Endothelial cell of umbilical vein (primary cell): ENCODE measurements at regions not wholly inside any gene's neighbourhood (a gene's known extent, or its start where the extent isn't known, plus 50 kb on each side); places are given as distances from the start of the nearest gene placed in this dataset.

Experiments used
- BruUV-seq: library from RNA; stranded (reverse); fragments of 400-500 nt; replicated peaks from 2 replicates; lab custom pipeline; 2021; lab: Mats Ljungman, UMichigan
- CTCF ChIA-PET: fragments of 300-600, 350-600 bp; sonication (Branson Sonifier 250); formaldehyde crosslinking; loops from one replicate; lab custom pipeline; 2021; ENCODE audit warnings: antibody characterized with exemption, inconsistent platforms; lab: Charles Lee
- POLR2A ChIA-PET: fragments of 300-600, 350-600 bp; sonication (Branson Sonifier 250); formaldehyde crosslinking; loops from one replicate; lab custom pipeline; 2021; ENCODE audit warnings: antibody characterized with exemption, inconsistent platforms; lab: Charles Lee
- DNase-seq: peaks from one replicate; pipeline ENCODE4 v3.0.0-alpha.2; 2011; ENCODE audit warnings: low read depth, low spot score
- FAIRE-seq: peaks from 2 replicates; lab custom pipeline; 2011; peaks lifted over from hg19 to GRCh38; lab: Jason Lieb, UNC
- H2AFZ ChIP-seq: 2 replicates; pipeline ENCODE4 v1.6.0; 2012; ENCODE audit warnings: low read depth, low read length, control low read depth, inconsistent platforms
- H3K27ac ChIP-seq: 2 replicates; pipeline ENCODE4 v1.5.1; 2011; ENCODE audit warnings: low read depth, mild to moderate bottlenecking, control low read depth, low read length, moderate library complexity; ENCODE audit not compliant: insufficient read depth
- H3K27me3 ChIP-seq, 2 experiments: 2 replicates each; pipeline versions ENCODE4 v1.6.0 to v1.6.1; 2011; ENCODE audit warnings: low read length in 2 of 2, mixed read lengths in 1 of 2; ENCODE audit not compliant: control insufficient read depth in 2 of 2, insufficient read depth in 2 of 2
- H3K36me3 ChIP-seq, 2 experiments: 2 replicates in 1 of 2; 3 replicates in 1 of 2; pipeline ENCODE4 v1.5.1; 2011; ENCODE audit warnings: low read length in 2 of 2, mild to moderate bottlenecking in 1 of 2, moderate library complexity in 1 of 2; ENCODE audit not compliant: control insufficient read depth in 2 of 2, insufficient read depth in 2 of 2; ENCODE audit errors: extremely low read depth in 1 of 2
- H3K4me1 ChIP-seq: 3 replicates; pipeline ENCODE4 v1.5.1; 2011; ENCODE audit warnings: mild to moderate bottlenecking, low read length; ENCODE audit not compliant: control insufficient read depth, insufficient read depth; ENCODE audit errors: extremely low read depth
- H3K4me2 ChIP-seq: 2 replicates; pipeline ENCODE4 v1.6.1; 2011; ENCODE audit warnings: low read length, control low read depth, mixed read lengths; ENCODE audit not compliant: insufficient read depth
- H3K4me3 ChIP-seq, 3 experiments: fragments of 200-600 bp in 1 of 3; sonication (generic), shearing (Covaris generic) in 1 of 3; replicated peaks in 1 of 3; 2 replicates each; pipeline ENCODE4 v1.5.1; 2011 to 2016; ENCODE audit warnings: control low read depth in 3 of 3, low read length in 3 of 3, mild to moderate bottlenecking in 2 of 3, inconsistent platforms in 1 of 3, low read depth in 1 of 3, moderate library complexity in 1 of 3; ENCODE audit not compliant: insufficient read depth in 1 of 3
- H3K79me2 ChIP-seq: 2 replicates; pipeline ENCODE4 v1.6.0; 2012; ENCODE audit warnings: low read length, inconsistent platforms; ENCODE audit not compliant: control insufficient read depth, insufficient read depth
- H3K9ac ChIP-seq: replicated peaks from 2 replicates; pipeline ENCODE3; 2011; ENCODE audit warnings: low read length, control low read depth; ENCODE audit not compliant: insufficient read depth; ENCODE audit errors: extremely low read depth
- H3K9me1 ChIP-seq: replicated peaks from 3 replicates; pipeline ENCODE4 v1.6.0; 2011; ENCODE audit warnings: mild to moderate bottlenecking, low read length; ENCODE audit not compliant: control insufficient read depth, insufficient read depth; ENCODE audit errors: extremely low read depth
- H3K9me3 ChIP-seq: replicated peaks from 2 replicates; pipeline ENCODE4 v1.5.1; 2012; ENCODE audit warnings: low read length, inconsistent platforms; ENCODE audit not compliant: control insufficient read depth, insufficient read depth
- H4K20me1 ChIP-seq: replicated peaks from 2 replicates; pipeline ENCODE3; 2011; ENCODE audit warnings: mild to moderate bottlenecking, low read length; ENCODE audit not compliant: control insufficient read depth, insufficient read depth; ENCODE audit errors: extremely low read depth
- EZH2 ChIP-seq: IDR thresholded peaks from 2 replicates; pipeline ENCODE4 v1.6.1; 2012; ENCODE audit warnings: borderline replicate concordance, low read depth, mild to moderate bottlenecking, moderate library complexity, low read length, inconsistent platforms; ENCODE audit not compliant: severe bottlenecking
- FOS ChIP-seq: IDR thresholded peaks from 2 replicates; pipeline ENCODE4 v1.6.1; 2011; ENCODE audit warnings: mild to moderate bottlenecking, low read length, moderate library complexity, borderline replicate concordance; ENCODE audit not compliant: insufficient read depth
- GATA2 ChIP-seq: IDR thresholded peaks from 2 replicates; pipeline ENCODE4 v1.7.0; 2011; ENCODE audit warnings: low read depth, mild to moderate bottlenecking, moderate library complexity, mixed read lengths, low read length; ENCODE audit not compliant: insufficient read length, insufficient read depth
- JUN ChIP-seq: IDR thresholded peaks from 2 replicates; pipeline ENCODE4 v1.6.1; 2011; ENCODE audit warnings: borderline replicate concordance, low read depth; ENCODE audit not compliant: insufficient read length, insufficient read depth
- MYC ChIP-seq: IDR thresholded peaks from one replicate; pipeline ENCODE4 v1.6.1; 2011; ENCODE audit warnings: mild to moderate bottlenecking, low read depth, low read length
- POLR2A ChIP-seq: IDR thresholded peaks from 2 replicates; pipeline ENCODE4 v1.6.1; 2012; ENCODE audit warnings: low read depth, mild to moderate bottlenecking, control low read depth, low read length
- POLR2AphosphoS5 ChIP-seq: IDR thresholded peaks from 2 replicates; pipeline ENCODE4 v1.6.1; 2012; ENCODE audit warnings: low read depth, mild to moderate bottlenecking, control low read depth, low read length, moderate library complexity; ENCODE audit not compliant: insufficient read depth
- dilution Hi-C: fragments of 300-500 bp; cut with MboI; formaldehyde crosslinking; loops from one replicate; pipeline ENCODE4 v1.15.0; 2019; ENCODE audit warnings: low sequenced_read_pairs; ENCODE audit not compliant: extremely low pct_ligation_motif_present
- intact Hi-C: fragments of 100-400 bp; cut with micrococcal nuclease; formaldehyde crosslinking; loops from one replicate; pipeline ENCODE4 v1.10.0; 2022
- TF ChIP-seq, protein P1 (sequence below): IDR thresholded peaks from 2 replicates; pipeline ENCODE4 v1.6.1; 2011; ENCODE audit not compliant: insufficient read depth, insufficient read length
- TF ChIP-seq, protein P2 (sequence below), 2 donors: IDR thresholded peaks; 1 replicate in 1 of 2; 2 replicates in 1 of 2; pipeline ENCODE4 v1.5.1; 2011; ENCODE audit warnings: low read length in 2 of 2, mild to moderate bottlenecking in 2 of 2, moderate library complexity in 2 of 2, control low read depth in 1 of 2, inconsistent platforms in 1 of 2, low read depth in 1 of 2; ENCODE audit not compliant: insufficient read depth in 1 of 2; ENCODE audit errors: extremely low read depth in 1 of 2

GRCh38 chr14:76946753-76947077 lies 81.8 kb downstream of the IRF2BPL start:
- H3K27ac ChIP-seq, result peak overlapping the region; percentile 71
- no peaks in the 10 kb centered on the region for H4K20me1 ChIP-seq
- no peak for TF ChIP-seq FOS
- no peak for TF ChIP-seq POLR2AphosphoS5
- TF ChIP-seq EZH2, result no peak
- no peak for TF ChIP-seq JUN
- no peak for TF ChIP-seq GATA2
- TF ChIP-seq, protein P1, sequence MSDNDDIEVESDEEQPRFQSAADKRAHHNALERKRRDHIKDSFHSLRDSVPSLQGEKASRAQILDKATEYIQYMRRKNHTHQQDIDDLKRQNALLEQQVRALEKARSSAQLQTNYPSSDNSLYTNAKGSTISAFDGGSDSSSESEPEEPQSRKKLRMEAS, result no peak
- TF ChIP-seq MYC, result no peak
- TF ChIP-seq, protein P2, sequence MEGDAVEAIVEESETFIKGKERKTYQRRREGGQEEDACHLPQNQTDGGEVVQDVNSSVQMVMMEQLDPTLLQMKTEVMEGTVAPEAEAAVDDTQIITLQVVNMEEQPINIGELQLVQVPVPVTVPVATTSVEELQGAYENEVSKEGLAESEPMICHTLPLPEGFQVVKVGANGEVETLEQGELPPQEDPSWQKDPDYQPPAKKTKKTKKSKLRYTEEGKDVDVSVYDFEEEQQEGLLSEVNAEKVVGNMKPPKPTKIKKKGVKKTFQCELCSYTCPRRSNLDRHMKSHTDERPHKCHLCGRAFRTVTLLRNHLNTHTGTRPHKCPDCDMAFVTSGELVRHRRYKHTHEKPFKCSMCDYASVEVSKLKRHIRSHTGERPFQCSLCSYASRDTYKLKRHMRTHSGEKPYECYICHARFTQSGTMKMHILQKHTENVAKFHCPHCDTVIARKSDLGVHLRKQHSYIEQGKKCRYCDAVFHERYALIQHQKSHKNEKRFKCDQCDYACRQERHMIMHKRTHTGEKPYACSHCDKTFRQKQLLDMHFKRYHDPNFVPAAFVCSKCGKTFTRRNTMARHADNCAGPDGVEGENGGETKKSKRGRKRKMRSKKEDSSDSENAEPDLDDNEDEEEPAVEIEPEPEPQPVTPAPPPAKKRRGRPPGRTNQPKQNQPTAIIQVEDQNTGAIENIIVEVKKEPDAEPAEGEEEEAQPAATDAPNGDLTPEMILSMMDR (IDR thresholded peaks at IDR 0.05; ENCODE audit: extremely low read depth in 1 of 2, insufficient read depth in 1 of 2, low read depth in 1 of 2, low read length in 2 of 2), result no peak
- no peak for TF ChIP-seq POLR2A
- H3K9me1 ChIP-seq, result no peaks in the 10 kb centered on the region
- ChIA-PET CTCF (interaction anchor here (0.8 to 2.1 kb wide), 19 partner anchors 9 to 148 kb away, joined by 3 to 22 read pairs (median 6); no protein-coding TSS in a partner anchor), POLR2A (interaction anchor here (0.7 kb wide), 1 partner anchor 27 kb away, joined by 3 read pairs; no protein-coding TSS in a partner anchor)
- no TSS peak for BruUV-seq
- no peaks in the 10 kb centered on the region for H3K79me2 ChIP-seq
- H2AFZ ChIP-seq, result peak overlapping the region; percentile 76
- peak overlapping the region; percentile 5 for H3K4me2 ChIP-seq
- dilution Hi-C loops, result no loop called here
- H3K4me3 ChIP-seq, result no peak overlapping the region
- no peaks in the 10 kb centered on the region for H3K9me3 ChIP-seq
- H3K9ac ChIP-seq, result peak overlapping the region; percentile 60
- no peak for DNase-seq
- FAIRE-seq, result no peak
- intact Hi-C loops, result loop anchor here (1.0 kb wide), 4 partner anchors 10 to 107 kb away; partner anchors contain the start of gene IRF2BPL
- no peaks in the 10 kb centered on the region for H3K27me3 ChIP-seq
- H3K36me3 ChIP-seq, result no peaks in the 10 kb centered on the region
- peaks cover 40% of the 10 kb centered on the region for H3K4me1 ChIP-seq
